Inflammatory macrophage (primary cell): ENCODE measurements at regions not wholly inside any gene's neighbourhood (a gene's known extent, or its start where the extent isn't known, plus 50 kb on each side); places are given as distances from the start of the nearest gene placed in this dataset.
A peak's percentile ranks its signal among the peaks of the same experiment; 100 is the strongest.

Experiments used
- DNase-seq, 2 donors: peaks; one replicate each; pipeline ENCODE4 v3.0.0-alpha.2; 2020 to 2022

DNA sequence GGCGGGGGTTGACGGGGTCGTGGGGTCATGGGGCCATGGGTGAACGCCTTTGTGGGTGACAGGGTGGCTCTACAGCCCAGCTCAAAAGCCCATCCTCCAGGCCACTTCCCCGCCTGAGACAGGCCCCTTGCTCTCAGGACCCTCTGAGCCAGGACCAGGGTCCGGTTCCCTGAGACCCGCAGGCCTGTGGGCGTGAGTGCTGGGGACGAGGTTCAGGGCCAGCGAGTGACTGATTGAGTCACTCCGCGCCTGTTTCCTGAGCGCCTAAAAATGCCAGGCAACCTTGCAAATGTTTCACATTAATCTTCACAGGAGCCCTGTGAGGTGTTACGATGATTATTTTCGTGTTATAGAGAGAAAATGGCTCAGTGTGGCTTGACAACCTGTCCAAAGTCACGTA is 97.8 kb downstream of the ZNF674 start:
- DNase-seq: no peak

DNA sequence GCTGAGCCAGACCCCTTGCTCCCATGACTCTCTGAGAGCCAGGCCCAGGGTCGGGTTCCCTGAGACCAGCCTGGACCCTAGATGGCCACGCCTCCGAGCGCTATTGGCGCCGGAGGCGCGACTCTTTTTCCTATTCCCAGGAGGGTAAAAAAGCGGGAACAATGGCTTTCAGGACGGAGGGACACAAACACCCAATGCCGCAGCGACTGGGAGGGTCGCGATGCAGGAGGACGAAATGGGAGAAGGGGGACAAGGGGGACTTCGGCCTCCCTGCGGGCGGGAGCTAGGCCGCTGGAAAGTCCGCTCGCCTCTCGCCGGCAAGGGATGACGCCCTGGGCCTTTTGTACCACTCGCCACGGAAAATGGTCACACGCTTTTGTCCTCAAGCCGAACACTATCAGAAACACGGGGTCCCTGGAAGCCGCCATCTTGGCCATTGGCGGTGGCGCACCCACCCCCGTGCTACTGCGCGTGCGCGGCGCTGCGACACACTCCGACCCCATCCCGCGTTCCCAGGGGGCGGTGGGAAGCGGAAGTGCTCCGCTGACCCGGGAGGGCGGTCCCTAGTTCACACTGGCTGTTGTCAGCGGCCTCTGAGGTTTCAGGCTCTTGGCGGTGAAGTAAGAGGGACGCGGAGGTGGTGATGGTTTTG is 98.4 kb downstream of the ZNF674 start:
- peak; percentile 88 to 94 for DNase-seq

DNA sequence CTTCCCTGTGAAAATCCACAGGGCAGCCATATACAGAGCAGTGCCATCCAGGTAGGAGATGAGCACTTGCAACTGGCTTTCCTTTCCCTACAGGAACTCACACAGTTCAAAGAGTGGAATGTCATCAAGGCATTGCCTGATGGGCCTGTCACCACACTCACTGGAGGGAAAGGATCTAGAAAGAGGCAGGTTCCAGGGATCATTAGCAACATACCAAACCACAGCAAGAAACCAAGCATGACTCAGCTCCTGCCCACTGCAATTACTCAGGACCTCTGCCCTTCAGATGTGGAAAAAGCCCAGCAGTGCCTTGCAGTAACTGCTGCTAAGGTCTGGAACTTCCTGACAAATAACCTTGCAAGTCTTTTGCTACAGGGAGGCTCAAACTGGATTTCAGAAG is 101.2 kb downstream of the ZNF674 start:
- DNase-seq: peak; percentile 65 to 84

DNA sequence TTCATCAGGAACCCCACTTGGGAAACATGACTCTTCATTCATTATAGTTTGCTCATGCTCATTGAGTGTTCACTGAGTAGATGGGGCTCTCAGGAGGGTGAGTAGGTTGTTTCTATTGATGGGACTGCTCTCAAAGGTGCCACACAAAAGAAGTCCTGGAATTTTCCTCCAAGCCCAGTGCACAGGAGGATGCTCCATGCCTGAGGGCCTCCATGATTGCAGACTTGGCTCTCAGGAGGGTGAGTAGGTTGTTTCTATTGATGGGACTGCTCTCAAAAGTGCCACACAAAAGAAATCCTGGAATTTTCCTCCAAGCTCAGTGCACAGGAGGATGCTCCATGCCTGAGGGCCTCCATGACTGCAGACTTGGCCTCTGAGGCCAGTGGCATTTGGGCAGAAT is 108.5 kb downstream of the ZNF674 start:
- no peak for DNase-seq

DNA sequence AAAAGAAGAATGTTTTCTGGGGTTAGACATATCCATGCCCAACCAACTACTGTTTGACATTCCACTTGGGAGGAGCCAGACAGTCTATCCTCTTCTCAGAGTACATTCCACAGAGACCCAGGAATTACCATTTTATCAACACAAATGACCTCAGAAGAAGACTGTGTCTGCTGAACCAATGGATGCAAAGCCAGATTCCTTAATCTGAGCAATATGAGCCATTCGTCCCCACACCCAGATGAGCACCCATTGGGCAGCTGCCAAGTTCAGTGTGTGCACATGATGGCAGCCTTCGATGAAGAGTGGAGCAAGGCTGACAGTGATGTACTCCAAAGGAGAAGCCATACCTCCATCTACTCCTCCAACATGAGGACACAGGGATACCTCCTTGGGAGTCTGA is 111.3 kb downstream of the ZNF674 start:
- DNase-seq: no peak

DNA sequence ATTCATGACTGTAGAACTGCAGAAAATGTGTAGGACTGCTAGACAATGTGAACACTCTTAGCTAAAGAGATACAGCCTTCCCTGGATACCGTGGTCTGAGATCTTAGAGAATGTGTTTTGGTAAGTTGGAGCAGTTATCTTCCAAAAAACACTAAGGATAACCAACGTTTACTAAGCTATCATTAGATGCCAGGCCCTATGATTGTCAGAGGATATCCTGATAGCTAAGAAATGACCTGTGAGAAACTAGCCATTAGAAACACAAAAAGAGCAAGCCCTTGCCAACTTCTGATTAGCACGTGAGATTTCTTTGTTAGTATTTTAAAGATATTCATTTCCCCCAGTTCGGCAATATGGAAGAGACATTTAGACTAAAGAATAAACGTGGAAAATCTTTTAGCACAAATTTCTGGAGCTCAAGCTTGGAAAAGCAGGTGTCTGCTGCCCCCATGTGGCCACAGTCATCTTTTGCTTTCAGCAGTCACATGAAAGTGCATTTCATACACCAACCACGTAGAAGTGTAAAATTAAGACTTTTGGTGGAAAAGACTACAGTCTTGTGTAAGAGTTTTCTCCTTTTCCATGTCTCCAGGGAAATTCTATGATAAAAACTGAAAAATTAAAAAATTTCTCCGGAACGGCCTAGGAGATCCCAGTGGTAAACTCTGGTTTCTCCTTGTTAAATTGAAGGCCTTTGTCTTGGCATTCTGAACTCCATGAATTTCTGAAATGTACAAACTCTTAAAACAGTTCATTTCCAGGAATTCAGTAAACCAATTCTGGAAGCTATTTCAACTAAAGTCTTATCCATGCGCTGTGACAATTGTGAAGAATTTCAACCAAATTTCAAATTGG is 136.4 kb downstream of the ZNF674 start:
- DNase-seq: peak; percentile 63 to 68

DNA sequence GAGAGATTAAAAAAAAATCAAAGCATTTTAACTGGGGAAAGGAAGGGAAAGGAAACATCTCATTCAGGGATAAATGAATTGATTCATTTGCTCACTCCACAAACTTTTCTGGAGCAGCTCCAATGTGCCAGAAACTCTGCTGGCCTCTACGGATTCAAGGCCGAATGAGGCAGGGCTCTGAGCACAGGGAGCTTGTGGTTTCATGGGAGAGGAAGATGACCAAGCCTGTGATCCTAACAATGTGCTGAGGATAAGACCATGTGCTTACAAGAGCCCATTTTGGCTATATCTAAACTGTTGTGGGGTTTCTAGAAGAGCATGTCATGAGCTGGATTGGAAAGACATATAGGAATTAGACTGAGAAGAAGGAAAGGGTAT is 137.5 kb downstream of the ZNF674 start:
- no peak for DNase-seq

DNA sequence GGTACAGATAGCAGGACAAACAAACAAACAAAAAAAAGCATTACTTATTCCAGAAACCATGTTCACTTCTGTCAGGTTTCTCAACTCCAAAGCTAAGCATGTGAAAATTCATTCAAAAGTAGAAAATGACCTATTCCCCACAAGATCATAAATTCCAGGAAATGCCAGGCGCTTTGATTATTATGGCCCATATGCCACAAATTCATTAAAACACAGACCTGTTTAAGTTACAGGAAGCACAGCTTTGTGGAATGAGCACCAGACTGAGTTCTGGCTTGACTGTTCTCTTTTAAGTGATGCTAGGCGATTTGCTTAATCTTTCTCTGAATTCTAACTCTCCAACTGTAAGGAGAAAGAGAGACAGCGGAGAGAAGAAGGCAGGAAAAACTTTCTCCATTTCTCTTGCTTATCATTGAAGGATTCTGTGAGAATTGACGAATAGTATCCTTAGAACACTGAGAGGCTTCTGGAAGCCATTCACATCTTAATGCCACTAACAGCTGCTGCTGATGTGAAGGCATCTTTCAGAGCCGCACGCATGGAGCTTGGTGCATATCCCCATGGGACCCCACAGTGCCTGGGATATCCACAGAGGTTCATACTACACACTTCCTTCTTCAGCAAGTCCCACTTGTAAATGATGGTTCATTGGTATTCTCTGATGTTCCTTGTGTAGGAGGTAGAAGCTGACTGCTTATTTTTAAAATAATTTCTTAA is 138.0 kb downstream of the ZNF674 start:
- DNase-seq: no peak

DNA sequence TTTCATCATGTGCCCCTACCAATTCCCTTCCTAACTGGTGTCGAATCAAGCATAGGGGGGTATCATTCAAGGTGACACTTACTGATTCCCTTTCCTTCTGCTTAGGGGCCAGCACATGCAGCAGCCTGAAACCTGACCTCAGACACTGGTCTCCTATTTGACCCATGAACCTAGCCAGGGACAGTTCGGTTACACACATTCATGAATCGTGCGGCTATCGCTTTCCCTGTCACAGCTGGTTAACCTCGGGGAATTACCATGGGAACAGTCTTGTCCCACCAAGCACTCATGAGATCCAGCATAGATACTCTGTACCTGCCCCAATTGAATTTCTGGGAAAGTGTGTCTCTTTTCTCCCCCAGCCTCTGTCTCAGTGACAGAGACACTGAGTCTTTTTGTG is 140.4 kb downstream of the ZNF674 start:
- no peak for DNase-seq

DNA sequence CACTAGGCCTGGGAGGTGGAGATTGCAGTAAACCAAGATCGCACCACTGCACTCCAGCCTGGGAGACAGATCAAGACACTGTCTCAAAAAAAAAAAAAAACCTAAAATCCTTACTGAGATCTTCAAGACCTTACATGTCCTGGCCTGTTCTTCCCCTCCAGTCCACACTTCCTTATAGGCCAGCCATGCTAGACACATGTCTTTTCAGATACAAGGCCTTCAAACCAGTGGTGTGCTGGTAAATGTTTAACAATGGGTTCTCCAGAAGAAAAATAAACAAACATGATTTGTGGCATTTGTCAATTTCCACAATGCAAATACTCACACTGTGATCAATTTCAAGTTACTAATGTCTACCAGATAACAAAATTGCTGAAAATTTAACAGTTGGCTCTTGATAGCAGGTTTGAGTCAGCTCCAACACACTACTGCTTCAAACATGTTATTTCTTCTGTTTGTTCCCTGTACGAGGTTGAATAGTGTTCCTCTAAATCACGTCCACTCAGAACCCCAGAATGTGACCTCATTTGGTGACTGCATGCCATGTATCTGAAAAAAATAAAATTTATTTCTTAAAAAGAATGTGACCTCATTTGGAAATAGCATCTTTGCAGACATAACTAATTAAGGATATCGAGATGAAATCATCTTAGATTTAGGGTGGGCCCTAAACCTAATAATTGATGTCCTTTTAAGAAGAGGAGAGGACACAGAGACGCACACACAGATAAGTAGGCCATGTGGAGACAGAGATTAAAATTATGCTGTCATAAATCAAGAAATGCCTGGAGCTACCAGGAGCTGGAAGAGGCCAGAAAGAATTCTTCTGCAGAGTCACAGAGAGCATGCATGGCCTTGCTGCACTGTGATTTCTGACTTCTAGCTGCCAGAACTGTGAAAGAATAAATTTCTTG is 144.4 kb downstream of the ZNF674 start:
- no peak for DNase-seq

DNA sequence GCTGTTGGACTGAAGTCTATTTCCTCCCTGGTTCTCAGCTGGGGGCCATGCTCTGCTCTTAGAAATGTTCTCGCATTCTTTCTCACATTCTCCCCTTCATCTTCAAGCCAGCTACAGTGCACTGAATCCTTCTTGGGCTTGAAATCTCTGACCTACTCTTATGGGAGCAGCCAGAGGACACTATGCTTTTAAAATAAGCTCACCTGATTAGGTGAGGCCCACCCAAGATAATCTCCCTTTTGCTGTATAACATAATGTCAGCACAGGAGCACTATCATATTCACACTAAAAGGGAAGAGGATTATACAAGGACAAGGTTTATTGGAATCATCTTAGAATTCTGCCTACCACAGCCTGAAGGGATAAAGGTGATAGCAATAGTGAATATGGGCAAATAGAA is 146.3 kb downstream of the ZNF674 start:
- no peak for DNase-seq

DNA sequence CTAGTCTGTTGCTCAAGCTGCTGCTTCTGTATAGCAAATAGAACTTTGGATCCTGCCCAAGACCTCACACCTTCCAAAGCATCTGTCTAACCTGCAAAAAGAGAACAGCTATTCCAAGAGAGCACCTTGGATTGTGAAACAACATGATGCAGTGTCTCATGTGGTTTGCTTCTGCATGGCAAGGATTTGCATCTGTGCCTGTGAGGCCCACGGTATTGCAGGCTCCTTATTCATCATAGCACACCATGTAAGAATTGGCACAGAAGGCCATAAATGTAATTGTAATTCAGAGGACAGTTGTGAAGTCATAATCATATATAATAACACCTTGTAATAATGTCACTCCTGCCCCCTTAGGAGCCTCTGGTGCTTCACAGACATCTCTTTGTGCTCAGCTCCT is 147.1 kb downstream of the ZNF674 start:
- DNase-seq: no peak

DNA sequence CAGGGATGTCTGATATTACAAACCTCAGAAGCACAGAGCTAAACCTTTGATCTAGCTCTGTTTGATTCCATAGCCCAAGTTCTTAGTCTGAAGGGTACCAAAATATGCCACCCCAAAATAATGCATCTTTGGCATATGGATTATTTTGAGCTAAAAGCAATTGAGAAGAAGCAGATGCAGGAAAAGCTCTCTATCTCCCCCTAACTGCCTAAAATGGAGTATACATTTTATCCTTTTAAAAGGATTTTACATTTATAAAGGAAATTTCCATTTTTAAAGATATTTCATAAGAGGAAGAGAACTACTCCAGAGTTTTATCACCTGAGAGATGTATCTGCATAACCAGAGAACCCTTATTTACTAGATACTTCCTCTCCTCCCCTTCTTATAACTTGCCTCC is 158.7 kb downstream of the ZNF674 start:
- no peak for DNase-seq

DNA sequence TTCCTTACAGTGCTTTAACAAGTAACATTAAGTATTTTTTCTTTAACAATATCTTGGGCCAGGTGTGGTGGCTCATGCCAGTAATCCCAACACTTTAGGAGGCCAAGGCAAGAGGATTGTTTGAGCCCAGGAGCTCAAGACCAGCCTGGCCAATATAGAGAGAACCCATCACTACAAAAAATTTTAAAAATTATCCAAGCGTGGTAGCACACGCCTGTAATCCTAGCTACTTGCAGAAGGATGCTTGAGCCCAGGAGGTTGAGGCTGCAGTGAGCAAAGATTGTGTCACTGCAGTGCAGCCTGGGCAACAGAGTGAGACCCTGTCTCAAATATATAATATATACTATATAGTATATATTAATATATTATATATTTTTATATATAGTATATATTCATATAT is 162.2 kb downstream of the ZNF674 start:
- DNase-seq: no peak

DNA sequence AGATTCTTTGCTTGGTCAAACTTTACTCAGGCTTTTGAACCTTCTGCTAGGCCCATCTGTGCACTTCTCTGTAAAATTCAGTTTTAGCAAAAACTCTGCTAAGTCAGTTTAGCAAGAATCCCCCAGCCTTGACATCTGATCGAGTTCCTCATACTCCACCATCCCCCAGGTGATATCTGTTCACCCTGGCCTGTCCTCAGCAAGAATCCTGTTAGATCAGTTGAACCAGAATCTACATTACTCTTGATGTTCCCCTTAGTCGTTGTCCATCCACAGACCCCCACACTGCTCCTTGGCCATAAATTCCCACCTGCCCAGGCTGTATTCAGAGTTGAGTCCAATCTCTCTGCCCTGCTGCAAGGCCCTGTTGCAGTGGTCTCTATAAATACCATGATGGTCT is 162.6 kb downstream of the ZNF674 start:
- DNase-seq: no peak

DNA sequence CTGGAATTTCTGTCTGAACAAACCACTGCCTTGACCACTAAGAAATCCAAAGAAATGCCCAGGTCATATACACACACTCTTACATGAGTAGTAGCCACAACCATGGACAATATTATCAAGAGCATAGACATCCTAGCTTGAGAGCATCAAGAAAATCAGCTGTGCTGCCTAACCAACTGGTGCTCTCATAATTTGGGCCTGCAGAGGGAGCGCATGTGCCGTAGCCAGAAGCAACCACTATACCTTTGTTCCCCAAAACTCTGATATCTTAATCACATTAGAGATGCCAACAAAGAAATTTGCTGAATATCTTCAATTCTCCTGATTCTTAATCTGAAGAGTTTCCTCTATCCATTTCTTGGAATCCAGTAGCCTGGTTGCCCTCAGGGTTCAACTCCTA is 163.6 kb downstream of the ZNF674 start:
- peak; percentile 46 to 50 for DNase-seq

DNA sequence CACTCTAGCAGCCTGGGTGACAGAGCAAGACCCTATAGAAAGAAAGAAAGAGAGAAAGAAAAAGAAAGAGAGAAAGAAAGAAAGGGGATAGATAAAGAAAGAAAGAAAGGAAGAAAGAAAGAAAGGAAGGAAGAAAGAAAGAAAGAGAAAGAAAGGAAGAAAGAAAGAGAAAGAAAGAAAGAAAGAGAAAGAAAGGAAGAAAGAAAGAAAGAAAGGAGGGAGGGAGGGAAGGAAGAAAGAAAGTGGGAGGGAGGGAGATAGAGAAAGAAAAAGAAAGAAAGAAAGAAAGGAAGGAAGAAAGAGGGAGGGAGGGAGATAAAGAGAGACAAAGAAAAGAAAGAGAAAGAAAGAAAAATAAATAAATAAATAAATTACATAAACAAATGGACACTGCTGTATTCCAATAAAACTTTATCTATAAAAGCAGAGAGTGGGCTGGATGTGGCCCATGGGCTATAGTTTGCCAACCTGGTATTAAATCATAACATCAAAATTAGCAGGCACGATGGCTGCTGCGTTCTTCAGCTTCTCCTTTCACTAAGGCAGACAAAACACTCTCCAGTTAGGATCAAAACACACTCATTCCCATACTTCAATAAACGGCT is 165.0 kb downstream of the ZNF674 start:
- peak; percentile 2 to 4 for DNase-seq

DNA sequence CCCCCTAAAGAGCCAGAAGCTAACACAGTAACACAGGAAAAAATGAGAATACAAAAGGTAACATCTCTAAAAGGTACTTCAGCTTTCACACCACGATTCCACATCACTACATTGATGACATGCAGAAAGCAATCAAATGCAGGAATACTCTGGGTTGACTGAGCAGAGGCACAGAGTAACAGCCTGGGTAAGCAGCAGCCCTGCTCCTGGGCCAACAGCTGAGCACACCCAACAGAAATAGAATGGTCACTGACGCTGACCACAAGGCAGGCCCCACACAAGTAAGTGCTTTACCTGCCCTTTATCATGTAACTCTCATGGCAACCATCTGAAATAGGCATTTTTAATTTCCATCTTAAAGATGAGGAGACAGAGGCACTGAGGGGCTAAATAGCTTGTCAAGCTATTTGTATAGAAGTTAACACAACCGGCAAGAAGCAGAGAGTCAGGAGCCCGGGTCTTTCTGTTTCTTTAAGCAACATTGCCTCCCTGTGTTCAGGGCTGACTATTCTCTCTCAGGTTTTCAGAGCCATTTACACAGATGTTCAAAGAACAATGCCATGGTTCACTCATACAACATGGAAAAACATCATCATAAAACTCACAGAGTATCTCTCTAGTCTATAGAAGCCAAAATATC is 168.9 kb downstream of the ZNF674 start:
- DNase-seq: peak; percentile 23 to 37

DNA sequence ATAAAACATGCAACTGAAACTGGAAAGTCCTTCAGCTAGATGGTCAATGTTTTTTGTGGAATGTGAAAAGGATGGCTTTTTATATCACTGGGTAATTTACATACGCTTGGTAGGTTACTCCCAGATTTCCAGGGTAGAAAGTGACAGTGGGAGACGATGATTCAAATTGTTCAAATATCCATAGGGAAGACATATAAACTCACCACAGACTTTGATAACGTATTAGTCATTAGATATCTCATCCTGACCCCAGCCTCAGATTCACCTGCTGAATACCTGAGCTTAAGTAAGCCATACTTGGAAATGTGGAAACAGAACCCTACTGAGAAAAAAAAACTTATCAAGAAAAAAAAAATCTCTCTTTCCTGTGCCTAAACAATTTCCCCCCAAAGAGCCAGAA is 169.4 kb downstream of the ZNF674 start:
- DNase-seq: no peak

DNA sequence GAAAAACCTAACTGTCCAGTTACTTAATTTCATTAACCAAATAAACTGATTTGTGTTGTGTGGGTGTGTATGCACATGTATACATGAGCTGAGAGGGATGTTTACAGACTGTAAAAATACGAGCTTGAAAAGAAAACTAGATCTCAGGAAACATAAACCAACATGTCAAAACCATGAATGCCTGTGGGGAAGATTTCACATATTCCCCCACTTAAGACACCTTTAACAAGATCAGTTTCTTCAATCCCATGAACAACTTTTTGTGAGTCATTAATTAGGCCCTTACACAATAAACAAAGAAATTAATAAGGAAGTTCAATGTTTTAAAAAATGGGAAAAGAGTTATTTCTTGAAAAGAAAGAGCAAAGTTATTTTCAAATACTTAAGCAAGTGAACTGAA is 170.8 kb downstream of the ZNF674 start:
- no peak for DNase-seq

DNA sequence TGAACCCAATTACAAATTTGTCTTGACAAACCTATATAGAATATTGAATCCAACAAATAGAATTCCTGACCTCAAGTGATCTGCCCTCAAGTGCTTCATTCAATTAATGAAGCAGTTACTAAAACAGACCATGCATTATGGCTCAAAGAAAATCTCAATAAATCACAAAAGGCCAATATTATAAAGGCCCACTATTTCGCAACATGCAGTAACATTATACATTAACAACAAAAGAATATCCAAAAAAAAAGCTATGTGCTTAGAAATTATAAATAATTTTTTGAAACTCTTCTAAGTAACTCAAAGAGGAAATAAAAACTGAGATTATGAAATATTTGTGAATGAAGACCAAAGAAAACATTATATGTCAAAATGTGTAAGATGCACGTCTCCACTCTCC is 177.7 kb downstream of the ZNF674 start:
- DNase-seq: no peak
